Prostate gland (tissue), 2 donors: ENCODE measurements at regions not wholly inside any gene's neighbourhood (a gene's known extent, or its start where the extent isn't known, plus 50 kb on each side); places are given as distances from the start of the nearest gene placed in this dataset.

Source experiments
- CTCF ChIP-seq, 4 experiments: fragments of 200-600 bp in 2 of 4; fragments of 450-650 bp in 2 of 4; sonication (generic) in 2 of 4; IDR thresholded peaks; 1 replicate in 3 of 4; 2 replicates in 1 of 4; pipeline ENCODE4 v1.5.1; 2016 to 2019; ENCODE audit warnings: antibody characterized with exemption in 4 of 4, mild to moderate bottlenecking in 2 of 4, moderate library complexity in 2 of 4
- POLR2A ChIP-seq: fragments of 450-650 bp; IDR thresholded peaks from one replicate; pipeline ENCODE4 v1.6.1; 2016; ENCODE audit warnings: antibody characterized with exemption, mild to moderate bottlenecking
- POLR2AphosphoS5 ChIP-seq: sonication (generic); formaldehyde crosslinking; IDR thresholded peaks from one replicate; pipeline ENCODE4 v1.6.1; 2017; ENCODE audit warnings: antibody characterized with exemption

- no peak for TF ChIP-seq CTCF (IDR thresholded peaks at IDR 0.05)
- no peak for TF ChIP-seq POLR2A
- TF ChIP-seq POLR2AphosphoS5: no peak
These were observed 1153.7 kb downstream of the BRD1 start for GRCh38 chr22:48673806-48674500.
